Bronchial epithelial cell (primary cell): ENCODE measurements at regions not wholly inside any gene's neighbourhood (a gene's known extent, or its start where the extent isn't known, plus 50 kb on each side); places are given as distances from the start of the nearest gene placed in this dataset.
"Not testable (repeated sequence)": the region's sequence is repeated elsewhere in the genome, so short reads cannot be mapped to it uniquely, and the experiment has no call there.

ENCODE experiments used
- DNase-seq: peaks from one replicate; pipeline ENCODE4 v3.0.0-alpha.2; 2010; ENCODE audit warnings: low read depth
- FAIRE-seq: peaks from 2 replicates; lab custom pipeline; 2011; peaks lifted over from hg19 to GRCh38; lab: Jason Lieb, UNC
- H3K27me3 ChIP-seq: 2 replicates; pipeline ENCODE4 v1.5.1; 2011; ENCODE audit warnings: low read length; ENCODE audit not compliant: control insufficient read depth, insufficient read depth
- H3K36me3 ChIP-seq: 2 replicates; pipeline ENCODE4 v1.5.1; 2011; ENCODE audit warnings: low read length; ENCODE audit not compliant: control insufficient read depth, insufficient read depth
- H3K4me3 ChIP-seq: 2 replicates; pipeline ENCODE4 v1.5.1; 2011; ENCODE audit warnings: mild to moderate bottlenecking, low read depth, low read length, control low read depth
- CTCF ChIP-seq: IDR thresholded peaks from 2 replicates; pipeline ENCODE4 v1.5.1; 2011; ENCODE audit warnings: mild to moderate bottlenecking, moderate library complexity, low read length, control low read depth, inconsistent platforms; ENCODE audit not compliant: insufficient read depth, severe bottlenecking

- Histone ChIP-seq H3K36me3 (no peaks in the 10 kb centered on the region), H3K27me3 (no peaks in the 10 kb centered on the region), H3K4me3 (no peak overlapping the region)
- FAIRE-seq = no peak
- no peak for TF ChIP-seq CTCF
- DNase-seq = no peak
Measured at GRCh38 chr2:58479535-58480140, 238.5 kb upstream of the FANCL start.

GRCh38 chr2:58476556-58476955, 235.4 kb upstream of the FANCL start:
- FAIRE-seq (no peak), DNase-seq (no peak)
- no peak for TF ChIP-seq CTCF
- no peaks in the 10 kb centered on the region for H3K36me3 ChIP-seq
- H3K27me3 ChIP-seq = no peaks in the 10 kb centered on the region
- no peak overlapping the region for H3K4me3 ChIP-seq

- DNase-seq (no peak), FAIRE-seq (no peak)
- H3K4me3 ChIP-seq = no peak overlapping the region
- no peak for TF ChIP-seq CTCF
- no peaks in the 10 kb centered on the region for H3K27me3 ChIP-seq
- no peaks in the 10 kb centered on the region for H3K36me3 ChIP-seq
Measured at GRCh38 chr2:58475756-58476155, 234.6 kb upstream of the FANCL start.

GRCh38 chr2:58473165-58473564, 232.0 kb upstream of the FANCL start:
- no peak for TF ChIP-seq CTCF
- no peaks in the 10 kb centered on the region for H3K27me3 ChIP-seq
- no peak for DNase-seq
- no peaks in the 10 kb centered on the region for H3K36me3 ChIP-seq
- no peak overlapping the region for H3K4me3 ChIP-seq
- no peak for FAIRE-seq

GRCh38 chr2:58466804-58467203, 225.7 kb upstream of the FANCL start:
- no peaks in the 10 kb centered on the region for H3K36me3 ChIP-seq
- DNase-seq (no peak), FAIRE-seq (no peak)
- H3K27me3 ChIP-seq = no peaks in the 10 kb centered on the region
- no peak for TF ChIP-seq CTCF
- H3K4me3 ChIP-seq = no peak overlapping the region

- not testable (repeated sequence) for H3K36me3 ChIP-seq, H3K4me3 ChIP-seq, DNase-seq, FAIRE-seq, H3K27me3 ChIP-seq
Measured at GRCh38 chr2:58466021-58466420, 224.9 kb upstream of the FANCL start.
